Uterus (tissue), 3 donors: ENCODE measurements at regions not wholly inside any gene's neighbourhood (a gene's known extent, or its start where the extent isn't known, plus 50 kb on each side); places are given as distances from the start of the nearest gene placed in this dataset.

Source experiments
- DNase-seq, 2 donors: peaks; one replicate each; pipeline ENCODE4 v3.0.0-alpha.2; 2019 to 2020
- H3K27ac ChIP-seq, 2 donors: fragments of 200-600 bp; sonication (generic); 1 replicate in 1 of 2; 2 replicates in 1 of 2; pipeline ENCODE4 v1.5.1; 2016 to 2018
- H3K27me3 ChIP-seq, 2 donors: fragments of 200-600 bp; sonication (generic); one replicate each; pipeline ENCODE4 v1.5.1; 2018 to 2019; ENCODE audit warnings: control low read depth in 1 of 2
- H3K36me3 ChIP-seq, 2 donors: fragments of 200-600 bp; sonication (generic); one replicate each; pipeline ENCODE4 v1.5.1; 2019; ENCODE audit warnings: control low read depth in 1 of 2
- H3K4me1 ChIP-seq, 2 donors: fragments of 200-600 bp; sonication (generic); one replicate each; pipeline ENCODE4 v1.5.1; 2018 to 2019; ENCODE audit warnings: control low read depth in 1 of 2
- H3K4me3 ChIP-seq, 2 donors: fragments of 200-600 bp; sonication (generic); 1 replicate in 1 of 2; 2 replicates in 1 of 2; pipeline ENCODE4 v1.5.1; 2018 to 2019; ENCODE audit warnings: mild to moderate bottlenecking in 1 of 2
- H3K9me3 ChIP-seq, 2 donors: fragments of 200-600 bp; sonication (generic); one replicate each; pipeline ENCODE4 v1.5.1; 2019; ENCODE audit warnings: control low read depth in 1 of 2
- POLR2A ChIP-seq, 2 donors: fragments of 450-650 bp; IDR thresholded peaks; one replicate each; pipeline ENCODE4 v1.6.1; 2016; ENCODE audit warnings: antibody characterized with exemption in 2 of 2, mild to moderate bottlenecking in 1 of 2, moderate library complexity in 1 of 2
- intact Hi-C: fragments of 100-400 bp; cut with DNase I; formaldehyde crosslinking; loops from one replicate; pipeline ENCODE4 v1.15.1; 2023; ENCODE audit warnings: low total_unique reads
- TF ChIP-seq, protein P1 (sequence below), 4 experiments: fragments of 200-600 bp in 2 of 4; fragments of 450-650 bp in 2 of 4; sonication (generic) in 2 of 4; IDR thresholded peaks; one replicate each; pipeline ENCODE4 v1.5.1; 2016 to 2019; ENCODE audit warnings: antibody characterized with exemption in 4 of 4, mild to moderate bottlenecking in 2 of 4, moderate library complexity in 1 of 4
- donor health status: DM: yes; HTN: yes; CAD: no.

GRCh38 chr5:93322974-93323860 lies 257.8 kb downstream of the NR2F1-AS1 start:
- DNase-seq, result no peak
- H3K27me3 ChIP-seq, result no peaks in the 10 kb centered on the region
- no peak overlapping the region for H3K27ac ChIP-seq
- TF ChIP-seq, protein P1, sequence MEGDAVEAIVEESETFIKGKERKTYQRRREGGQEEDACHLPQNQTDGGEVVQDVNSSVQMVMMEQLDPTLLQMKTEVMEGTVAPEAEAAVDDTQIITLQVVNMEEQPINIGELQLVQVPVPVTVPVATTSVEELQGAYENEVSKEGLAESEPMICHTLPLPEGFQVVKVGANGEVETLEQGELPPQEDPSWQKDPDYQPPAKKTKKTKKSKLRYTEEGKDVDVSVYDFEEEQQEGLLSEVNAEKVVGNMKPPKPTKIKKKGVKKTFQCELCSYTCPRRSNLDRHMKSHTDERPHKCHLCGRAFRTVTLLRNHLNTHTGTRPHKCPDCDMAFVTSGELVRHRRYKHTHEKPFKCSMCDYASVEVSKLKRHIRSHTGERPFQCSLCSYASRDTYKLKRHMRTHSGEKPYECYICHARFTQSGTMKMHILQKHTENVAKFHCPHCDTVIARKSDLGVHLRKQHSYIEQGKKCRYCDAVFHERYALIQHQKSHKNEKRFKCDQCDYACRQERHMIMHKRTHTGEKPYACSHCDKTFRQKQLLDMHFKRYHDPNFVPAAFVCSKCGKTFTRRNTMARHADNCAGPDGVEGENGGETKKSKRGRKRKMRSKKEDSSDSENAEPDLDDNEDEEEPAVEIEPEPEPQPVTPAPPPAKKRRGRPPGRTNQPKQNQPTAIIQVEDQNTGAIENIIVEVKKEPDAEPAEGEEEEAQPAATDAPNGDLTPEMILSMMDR (IDR thresholded peaks at IDR 0.05), result no peak
- TF ChIP-seq POLR2A (IDR thresholded peaks at IDR 0.05), result no peak
- H3K4me3 ChIP-seq, result no peak overlapping the region
- no peaks in the 10 kb centered on the region for H3K4me1 ChIP-seq
- no peaks in the 10 kb centered on the region for H3K9me3 ChIP-seq
- H3K36me3 ChIP-seq, result no peaks in the 10 kb centered on the region
- intact Hi-C loops, result no loop called here

DNA sequence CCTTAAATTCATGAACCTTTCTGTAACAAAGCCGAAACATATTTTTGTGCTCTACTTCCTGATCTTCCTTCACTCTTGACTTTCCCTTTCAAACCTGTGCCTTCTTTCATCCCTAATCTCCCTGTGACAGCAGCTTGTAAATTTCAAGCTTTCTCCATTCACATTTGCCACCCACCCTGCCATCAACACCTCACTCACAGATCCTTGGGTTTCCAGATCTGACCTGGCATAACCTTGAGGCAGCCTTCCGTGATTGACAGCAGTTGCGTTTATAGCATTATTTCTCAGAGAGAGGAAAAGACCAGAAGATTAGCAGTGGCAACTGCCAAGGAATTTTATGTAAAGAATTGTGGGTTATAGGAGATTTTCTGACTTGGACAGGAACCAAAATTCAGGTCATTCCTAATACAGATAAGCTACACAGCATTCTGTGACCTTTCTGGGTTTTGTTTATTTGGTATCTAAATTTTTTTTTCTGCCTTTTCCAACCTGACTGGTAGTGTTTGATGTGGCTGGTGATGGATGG lies 260.0 kb downstream of the NR2F1-AS1 start:
- Histone ChIP-seq H3K4me1 (no peaks in the 10 kb centered on the region), H3K27me3 (no peaks in the 10 kb centered on the region), H3K36me3 (no peaks in the 10 kb centered on the region), H3K9me3 (no peaks in the 10 kb centered on the region), H3K4me3 (no peak overlapping the region), H3K27ac (no peak overlapping the region)
- intact Hi-C loops, result no loop called here
- DNase-seq, result no peak
- TF ChIP-seq, protein P1 (IDR thresholded peaks at IDR 0.05), result no peak
- no peak for TF ChIP-seq POLR2A (IDR thresholded peaks at IDR 0.05)

DNA sequence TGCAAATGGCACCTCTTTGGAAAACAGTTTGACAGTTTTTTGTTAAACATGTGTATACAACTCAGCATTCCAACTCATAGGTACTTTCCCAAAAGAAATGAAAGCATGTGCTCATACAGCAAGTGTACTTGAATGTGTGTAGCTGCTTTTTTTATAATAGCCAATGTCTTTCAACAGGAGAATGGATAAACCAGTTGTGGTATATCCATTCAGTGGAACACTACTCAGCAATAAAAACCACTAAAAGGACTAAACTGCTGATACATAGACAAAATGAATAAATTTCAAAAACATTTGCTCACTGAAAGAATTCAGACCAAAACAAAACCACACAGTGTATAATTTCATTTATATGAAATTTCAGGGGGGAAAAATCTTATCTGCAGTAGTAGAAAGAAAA lies 267.3 kb downstream of the NR2F1-AS1 start:
- H3K27me3 ChIP-seq, result no peaks in the 10 kb centered on the region
- H3K4me3 ChIP-seq, result no peak overlapping the region
- no peaks in the 10 kb centered on the region for H3K4me1 ChIP-seq
- TF ChIP-seq POLR2A (IDR thresholded peaks at IDR 0.05), result no peak
- TF ChIP-seq, protein P1 (IDR thresholded peaks at IDR 0.05), result no peak
- no peak for DNase-seq
- intact Hi-C loops, result no loop called here
- no peaks in the 10 kb centered on the region for H3K36me3 ChIP-seq
- no peaks in the 10 kb centered on the region for H3K9me3 ChIP-seq
- H3K27ac ChIP-seq, result no peak overlapping the region

GRCh38 chr5:93311881-93312280 lies 269.1 kb downstream of the NR2F1-AS1 start:
- intact Hi-C loops, result no loop called here
- no peak overlapping the region for H3K4me3 ChIP-seq
- no peaks in the 10 kb centered on the region for H3K4me1 ChIP-seq
- no peak for TF ChIP-seq POLR2A (IDR thresholded peaks at IDR 0.05)
- TF ChIP-seq, protein P1 (IDR thresholded peaks at IDR 0.05), result no peak
- H3K9me3 ChIP-seq, result no peaks in the 10 kb centered on the region
- H3K27me3 ChIP-seq, result no peaks in the 10 kb centered on the region
- H3K27ac ChIP-seq, result peak overlapping the region in 1 of 2 donors; percentile 27
- no peaks in the 10 kb centered on the region for H3K36me3 ChIP-seq
- DNase-seq, result peak; percentile 17 to 26

GRCh38 chr5:93307557-93307956 lies 273.5 kb downstream of the NR2F1-AS1 start:
- intact Hi-C loops, result no loop called here
- TF ChIP-seq POLR2A (IDR thresholded peaks at IDR 0.05), result no peak
- TF ChIP-seq, protein P1 (IDR thresholded peaks at IDR 0.05), result no peak
- Histone ChIP-seq H3K36me3 (no peaks in the 10 kb centered on the region), H3K4me1 (no peaks in the 10 kb centered on the region), H3K27ac (no peak overlapping the region), H3K27me3 (no peaks in the 10 kb centered on the region), H3K9me3 (no peaks in the 10 kb centered on the region), H3K4me3 (no peak overlapping the region)
- no peak for DNase-seq
